HG03558 (cell line): ENCODE measurements at regions not wholly inside any gene's neighbourhood (a gene's known extent, or its start where the extent isn't known, plus 50 kb on each side); places are given as distances from the start of the nearest gene placed in this dataset.
"Not testable (repeated sequence)": the region's sequence is repeated elsewhere in the genome, so short reads cannot be mapped to it uniquely, and the experiment has no call there.

ENCODE experiments used
- ATAC-seq: cut with Tn5 transposase; IDR thresholded peaks from one replicate; pipeline ENCODE4 v1.9.1; 2021; ENCODE audit warnings: moderate number of reproducible peaks; ENCODE audit not compliant: unreplicated experiment; ENCODE audit errors: extremely low read depth

DNA sequence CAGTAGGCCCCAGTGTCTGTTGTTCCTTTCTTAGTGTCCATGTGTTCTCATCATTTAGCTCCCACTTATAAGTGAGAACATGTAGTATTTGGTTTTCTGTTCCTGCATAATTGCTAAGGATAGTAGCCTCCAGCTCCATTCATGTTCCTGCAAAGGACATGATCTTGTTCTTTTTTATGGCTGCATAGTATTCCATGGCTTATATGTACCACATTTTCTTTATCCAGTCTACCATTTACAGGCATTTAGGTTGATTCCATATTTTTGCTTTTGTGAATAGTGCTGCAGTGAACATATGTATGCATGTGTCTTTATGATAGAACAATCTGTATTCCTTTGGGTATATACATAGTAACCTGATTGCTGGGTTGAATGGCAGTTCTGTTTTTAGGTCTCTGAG is 134.4 kb upstream of the MON1B start:
- not testable (repeated sequence) for ATAC-seq

DNA sequence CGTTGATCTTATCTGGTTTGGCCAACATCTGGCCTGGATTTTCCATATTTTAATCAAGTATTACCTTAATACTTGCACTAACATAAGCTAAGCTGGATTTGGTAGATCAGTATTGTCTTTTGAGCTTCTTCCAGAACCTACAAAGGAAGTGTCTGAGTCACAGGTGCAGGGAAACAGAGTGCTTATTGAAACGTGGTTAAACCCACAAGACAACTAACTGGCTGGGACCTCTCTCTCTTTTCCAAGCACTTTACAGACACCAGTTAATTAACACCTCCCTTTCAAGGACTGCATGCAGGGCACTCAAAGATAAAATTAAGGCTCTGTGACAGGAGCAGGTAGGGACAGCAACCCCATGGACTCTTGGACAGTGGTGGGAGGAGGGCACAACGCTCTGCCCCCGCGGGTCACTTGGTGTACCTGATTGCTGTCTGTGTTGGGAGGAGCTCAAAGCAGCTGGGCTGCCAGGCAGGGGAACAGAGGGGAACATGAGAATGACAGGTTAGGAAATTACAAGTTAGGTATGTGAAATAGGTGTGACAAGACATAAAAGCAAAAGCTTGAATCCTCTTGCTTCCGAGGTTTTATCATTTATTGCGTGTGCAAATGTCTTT is 133.7 kb upstream of the MON1B start:
- ATAC-seq: no peak

DNA sequence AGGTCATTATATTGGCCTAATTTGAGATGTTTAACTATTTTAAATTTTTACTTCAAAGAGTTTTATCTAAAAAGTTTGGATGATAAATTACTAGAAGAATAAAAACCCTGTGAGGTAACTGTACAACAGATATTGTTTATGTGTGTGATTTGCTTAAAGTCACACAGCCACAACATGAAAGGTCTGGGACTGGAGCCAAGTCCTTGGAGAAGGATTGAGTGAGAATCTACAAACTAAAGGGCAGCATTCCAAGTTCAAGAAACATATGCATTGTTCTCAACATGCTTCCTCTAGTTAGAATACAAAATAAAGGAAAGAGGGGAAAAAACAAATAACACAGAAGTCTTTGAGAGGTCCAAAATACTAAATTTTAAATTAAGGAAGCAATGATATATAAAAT is 131.5 kb upstream of the MON1B start:
- ATAC-seq: no peak

DNA sequence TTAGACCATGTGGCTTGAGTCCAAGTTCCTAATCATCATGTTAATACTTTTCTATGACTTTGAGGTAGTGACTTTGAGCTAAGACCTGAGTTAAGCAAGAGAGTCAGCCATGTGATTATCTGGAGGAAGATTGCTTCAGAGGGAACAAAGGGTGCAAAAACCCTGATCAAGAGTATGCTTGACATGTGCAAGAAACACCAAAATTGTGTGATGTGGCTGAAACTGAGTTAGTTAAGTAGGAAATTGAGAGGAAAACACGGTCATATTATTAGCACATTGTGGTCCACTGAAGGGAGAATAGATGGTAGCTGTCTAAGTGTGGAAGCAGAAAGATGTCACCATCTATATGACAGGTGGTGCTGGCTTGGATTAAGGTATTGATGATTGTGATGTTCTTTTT is 130.4 kb upstream of the MON1B start:
- ATAC-seq: no peak

DNA sequence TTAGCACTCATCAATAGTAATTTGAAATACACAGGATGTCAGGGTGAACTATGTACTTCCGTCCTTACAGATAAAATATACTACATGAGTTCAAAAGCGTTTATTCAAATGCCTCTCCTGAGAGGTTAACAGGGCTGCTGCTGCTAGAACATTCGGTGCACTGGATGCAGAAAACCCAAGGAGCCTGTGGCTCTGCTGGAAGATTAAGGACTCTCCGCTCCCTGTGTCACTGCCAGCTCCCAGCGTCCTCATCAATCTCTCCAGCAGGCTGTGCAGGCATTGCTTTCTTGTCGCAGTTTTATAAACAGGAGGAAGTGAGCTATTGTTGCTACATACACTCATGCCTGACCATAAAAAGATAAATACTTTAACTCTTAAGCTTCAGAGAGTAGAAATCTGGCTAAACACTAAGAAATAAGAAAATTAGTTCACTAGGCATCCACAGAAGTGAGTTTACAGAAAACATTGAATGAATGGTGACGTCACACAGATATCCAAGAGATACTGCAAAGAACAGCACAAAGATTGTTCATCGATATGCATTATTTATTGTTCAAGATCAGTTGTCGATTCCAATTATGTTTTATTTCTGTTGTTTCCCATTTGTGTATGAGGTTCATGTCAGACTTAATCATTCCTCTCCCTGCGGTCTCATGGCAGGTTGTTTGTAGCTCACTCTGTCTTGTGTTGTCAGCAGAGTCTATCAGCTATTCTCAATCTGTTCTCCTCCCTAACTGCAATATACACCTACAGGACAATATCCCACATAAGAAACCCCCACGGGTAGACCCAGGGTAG is 127.9 kb upstream of the MON1B start:
- ATAC-seq: no peak

DNA sequence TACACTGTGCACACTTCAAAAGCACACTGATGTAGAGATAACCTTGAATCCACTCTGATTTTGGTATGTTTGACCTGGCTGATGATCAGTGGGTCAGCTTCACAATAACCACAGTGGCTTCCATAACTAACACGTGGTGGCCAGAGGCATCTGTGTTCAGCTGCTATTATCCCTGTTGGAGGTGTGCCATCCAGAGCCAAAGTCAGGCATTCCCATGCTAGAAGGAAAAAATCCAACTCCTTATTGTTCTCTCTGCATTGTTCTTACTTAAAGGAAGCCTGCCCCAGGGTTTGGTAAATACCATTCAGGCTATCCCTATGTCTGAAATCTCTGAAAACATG is 127.3 kb upstream of the MON1B start:
- ATAC-seq: no peak

DNA sequence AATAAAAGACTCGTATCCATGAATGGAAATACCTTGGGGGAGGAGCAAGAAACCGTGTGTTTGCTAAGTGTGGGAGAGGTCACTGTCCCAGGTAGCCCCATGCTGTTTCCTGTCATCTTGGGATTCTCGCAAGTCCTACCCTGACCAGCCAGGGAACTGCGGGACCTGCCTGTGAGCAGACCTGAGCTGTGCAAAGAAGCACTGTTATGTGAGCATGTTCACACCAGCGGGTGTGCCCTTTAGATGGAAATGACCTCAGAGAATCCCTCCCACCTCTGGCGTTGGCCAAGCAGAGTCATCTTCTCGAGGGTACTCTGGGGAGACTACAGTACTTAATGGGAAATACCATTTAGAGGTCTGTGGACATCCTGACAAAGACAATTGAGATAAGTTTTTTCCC is 127.0 kb upstream of the MON1B start:
- ATAC-seq: no peak

DNA sequence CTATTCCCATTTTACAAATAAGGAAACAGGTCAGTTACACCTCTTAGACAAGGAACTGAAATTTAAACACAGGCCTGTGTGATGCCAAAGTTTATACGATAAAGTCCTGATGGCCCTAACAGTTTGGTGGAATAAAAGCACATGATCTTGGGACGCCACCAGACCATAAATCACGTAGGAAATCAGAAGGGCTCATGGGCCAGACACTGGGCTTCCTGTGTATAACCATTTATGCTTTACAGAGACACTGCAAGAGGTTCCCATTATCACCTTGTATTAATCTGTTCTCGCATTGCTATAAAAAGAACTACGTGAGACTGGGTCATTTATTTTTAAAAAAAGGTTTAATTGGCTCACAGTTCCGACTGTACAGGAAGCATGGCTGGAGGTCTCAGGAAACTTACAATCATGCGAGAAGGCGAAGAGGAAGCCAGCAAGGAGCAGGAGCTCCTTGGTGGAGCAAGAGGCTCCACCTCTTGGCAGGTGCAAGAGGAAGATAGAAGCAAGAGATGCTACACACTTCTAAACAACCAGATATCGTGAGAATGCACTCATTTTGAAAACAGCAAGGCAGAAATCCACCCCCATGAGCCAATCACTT is 124.0 kb upstream of the MON1B start:
- ATAC-seq: no peak

DNA sequence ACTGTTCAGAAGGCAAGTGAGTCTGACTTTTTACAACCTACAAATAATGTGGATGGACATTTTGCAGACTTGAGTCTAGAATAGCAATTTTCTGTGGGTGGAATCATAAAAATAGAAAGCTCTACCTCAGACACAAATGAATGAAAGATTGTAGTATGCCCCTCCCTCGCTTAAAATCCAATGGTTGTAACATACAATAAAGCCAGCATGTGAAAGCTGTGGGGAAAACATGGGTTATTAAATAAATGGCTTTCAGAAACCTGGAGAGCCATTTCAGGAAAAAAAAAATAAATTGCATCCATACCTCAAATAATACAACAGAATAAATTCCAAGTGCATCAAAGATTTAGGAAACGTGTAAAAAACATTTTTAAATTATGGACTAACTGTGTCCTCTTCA is 123.1 kb upstream of the MON1B start:
- ATAC-seq: no peak

DNA sequence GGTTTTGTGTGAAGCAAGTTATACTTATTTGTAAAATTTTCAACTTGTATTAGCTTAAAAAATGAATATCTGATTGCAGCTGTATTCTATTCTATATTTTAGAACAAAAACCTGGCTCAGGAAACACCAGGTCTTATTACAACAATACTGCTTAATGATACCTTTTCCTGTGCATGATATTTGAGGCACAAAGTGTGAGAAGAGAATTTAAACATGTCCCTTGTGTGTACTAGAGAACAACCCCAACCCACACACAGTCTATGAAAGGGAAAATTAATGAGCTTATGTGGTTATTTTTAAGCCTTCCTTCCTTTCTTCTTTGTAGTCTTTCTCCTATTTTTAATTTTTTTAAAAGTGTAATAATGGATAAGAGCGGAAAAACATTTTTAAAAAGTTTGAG is 122.6 kb upstream of the MON1B start:
- ATAC-seq: no peak

DNA sequence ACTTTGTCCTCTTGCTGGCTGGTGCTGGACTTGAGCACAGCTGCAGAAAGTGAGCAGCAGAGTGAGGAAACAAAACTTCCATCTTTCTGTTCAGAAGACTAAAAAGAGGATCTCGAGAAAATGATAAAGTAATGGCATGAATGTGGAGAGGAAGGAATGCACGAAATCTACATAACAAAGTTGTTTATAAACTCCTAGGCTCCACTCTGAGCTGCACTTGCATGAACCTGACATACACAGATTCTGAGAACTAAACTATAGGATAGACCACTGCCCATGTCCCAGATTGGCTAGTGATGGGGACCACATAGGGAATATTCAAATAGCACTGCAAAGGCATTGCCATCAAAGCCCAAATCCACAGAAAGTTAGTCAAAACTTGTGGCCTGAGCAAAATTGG is 121.1 kb upstream of the MON1B start:
- no peak for ATAC-seq

DNA sequence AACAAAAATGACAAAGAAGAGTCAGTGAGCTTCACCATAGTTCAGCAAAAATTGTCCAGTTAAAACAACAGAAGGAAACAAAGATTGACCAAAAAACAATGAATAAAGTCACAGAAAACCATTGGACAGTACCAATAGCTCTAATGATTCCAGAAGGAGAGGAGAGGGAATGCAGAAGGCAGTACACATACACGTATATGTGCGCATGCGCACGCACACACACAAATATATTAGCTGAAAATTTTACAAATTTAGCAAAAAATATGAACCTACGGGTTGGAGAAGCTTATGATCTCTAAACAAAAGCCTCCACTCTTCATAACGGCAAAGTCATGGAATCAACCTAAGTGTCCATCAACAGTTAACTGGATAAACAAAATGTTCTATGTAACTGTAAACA is 120.3 kb upstream of the MON1B start:
- ATAC-seq: no peak

DNA sequence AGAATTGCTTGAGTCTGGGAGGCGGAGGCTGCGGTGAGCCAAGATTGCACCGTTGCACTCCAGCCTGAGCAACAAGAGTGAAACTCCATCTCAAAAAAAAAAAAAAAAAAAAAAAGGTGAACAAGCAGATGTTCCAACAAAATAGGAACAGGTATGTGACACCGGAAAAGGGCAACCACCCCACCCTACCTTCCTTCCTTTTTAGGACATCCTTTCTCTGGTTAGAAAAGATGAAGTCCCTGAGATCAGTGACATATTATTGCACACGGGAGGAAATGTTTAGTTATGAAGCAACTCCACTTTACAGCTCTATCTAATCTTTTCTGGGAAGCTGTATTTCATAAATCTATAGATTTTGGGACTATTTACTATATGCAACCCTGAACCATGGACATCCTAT is 114.2 kb upstream of the MON1B start:
- no peak for ATAC-seq

DNA sequence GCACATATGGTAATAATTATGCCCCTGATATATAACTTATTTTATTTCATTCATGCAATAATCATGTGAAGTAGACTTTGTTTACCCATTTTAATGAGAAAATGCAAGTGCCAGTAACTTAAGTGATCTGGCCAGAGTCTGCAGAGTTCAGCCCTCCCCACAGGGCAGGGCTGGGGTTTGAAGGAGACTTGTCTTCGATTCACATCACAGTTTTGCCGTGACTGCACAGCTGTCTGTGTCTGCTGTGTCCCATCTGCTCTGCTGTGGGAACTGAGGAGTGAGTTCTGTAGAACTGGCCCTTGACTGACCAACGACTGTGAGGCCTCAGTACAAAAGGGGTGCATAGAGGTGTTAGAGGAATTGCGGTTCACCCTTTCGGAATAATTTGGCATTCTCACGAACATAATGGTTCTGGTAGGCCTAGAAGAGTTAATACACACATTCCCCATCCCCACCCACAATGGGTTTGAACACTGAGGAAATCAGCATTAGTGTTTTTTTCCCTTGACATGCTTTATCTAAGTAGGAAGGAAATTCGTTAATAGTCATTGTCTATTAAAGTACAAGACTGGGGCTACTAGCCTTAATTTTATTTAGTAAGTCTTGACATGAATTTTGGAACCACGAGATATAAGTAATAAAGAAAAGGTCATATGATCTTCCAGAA is 113.6 kb upstream of the MON1B start:
- ATAC-seq: no peak

DNA sequence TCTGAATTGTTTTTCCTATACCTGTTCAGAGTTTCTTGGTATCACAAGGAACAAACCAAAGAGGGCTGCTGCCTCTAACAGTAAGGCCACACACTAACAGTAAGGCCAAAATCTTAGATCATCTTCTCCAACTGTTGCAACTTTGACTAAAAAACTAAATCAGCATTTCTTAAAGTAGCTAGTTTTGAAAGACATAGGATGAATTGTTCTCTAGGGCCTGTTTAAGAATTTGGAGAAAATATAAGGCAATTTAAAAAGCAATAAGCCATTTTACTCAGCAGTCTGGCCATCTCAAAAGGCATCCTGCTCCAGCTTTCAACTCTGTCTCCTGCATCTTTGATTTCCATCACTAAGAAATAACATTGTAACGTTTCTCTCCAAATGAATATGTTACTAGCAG is 105.0 kb upstream of the MON1B start:
- ATAC-seq: no peak

DNA sequence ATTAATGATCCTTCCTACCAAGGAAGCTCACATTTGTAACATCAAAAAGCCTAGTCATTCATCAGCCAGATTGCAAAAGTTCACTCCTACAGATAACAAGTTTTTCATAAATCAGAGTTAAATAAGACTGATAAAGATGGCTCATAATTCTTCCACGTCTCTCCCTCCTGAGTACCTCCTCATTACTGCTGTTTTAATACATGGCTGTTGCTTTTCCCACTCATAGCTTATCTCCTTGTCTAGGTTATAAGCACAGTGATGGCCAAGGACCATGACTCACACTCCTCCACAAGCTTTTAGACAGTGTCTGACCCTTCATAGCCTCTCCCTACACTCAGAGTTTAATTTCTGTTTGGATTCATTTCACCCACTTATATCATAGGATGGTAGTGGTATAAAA is 100.9 kb upstream of the MON1B start:
- no peak for ATAC-seq

DNA sequence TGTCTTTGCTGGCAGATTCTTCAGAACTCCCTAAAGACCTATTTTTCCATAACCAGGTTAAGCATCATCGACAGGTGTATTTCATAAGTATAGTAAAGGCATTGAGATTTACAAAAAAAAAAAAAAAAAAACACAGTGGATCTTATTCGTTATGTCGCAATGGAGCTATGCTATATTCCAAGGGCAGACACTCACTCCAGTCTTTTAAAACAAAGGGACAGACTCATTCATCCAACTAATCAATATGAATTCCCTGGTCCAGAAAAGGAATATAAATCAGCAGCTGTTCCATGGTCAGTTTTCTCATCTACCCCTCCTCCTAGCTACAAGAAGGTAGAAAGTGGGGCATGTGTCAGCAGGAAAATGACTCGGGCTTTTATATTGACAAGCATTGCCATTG is 97.7 kb upstream of the MON1B start:
- no peak for ATAC-seq

DNA sequence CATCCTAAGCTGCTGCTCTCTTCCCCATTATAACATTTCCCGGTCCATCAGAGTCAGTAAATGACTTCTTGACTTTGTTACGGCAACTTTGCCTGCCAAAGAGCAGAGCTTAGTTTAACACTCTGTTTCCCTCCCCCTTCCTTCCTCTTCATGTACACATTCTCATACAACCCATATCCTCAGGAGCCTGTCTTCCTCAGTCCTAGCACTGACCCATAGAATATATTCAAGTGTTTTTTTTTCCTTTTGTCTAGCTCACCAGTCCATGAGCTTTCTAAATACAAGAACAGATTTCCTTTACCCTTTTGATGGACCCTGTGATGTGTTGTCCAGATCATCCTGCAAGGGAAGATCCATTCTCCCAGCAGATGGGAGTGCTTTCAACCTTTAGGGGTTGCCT is 97.0 kb upstream of the MON1B start:
- no peak for ATAC-seq

DNA sequence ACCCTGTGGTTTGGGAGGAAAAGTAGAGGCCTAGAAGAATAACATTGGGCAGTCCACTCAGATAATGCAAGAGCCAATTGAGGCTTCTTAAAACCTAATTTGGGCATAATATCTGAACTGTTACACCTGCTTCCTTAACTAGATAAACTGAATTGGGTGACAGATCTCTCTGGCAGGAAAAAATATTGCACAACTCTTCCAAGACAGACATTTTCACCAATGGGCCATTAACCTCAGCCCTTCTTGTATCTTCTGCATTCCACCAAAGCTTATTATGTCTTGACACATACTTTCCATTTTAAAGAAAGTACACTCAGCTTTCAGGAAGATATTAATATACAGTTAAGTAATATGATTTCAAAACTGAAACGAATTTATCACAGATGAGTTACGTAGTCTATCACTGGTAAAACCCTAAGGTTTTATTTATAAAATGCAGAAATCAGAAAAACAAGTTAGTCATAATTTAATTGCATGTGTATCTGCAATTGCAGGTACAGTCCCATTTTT is 79.9 kb upstream of the MON1B start:
- ATAC-seq: no peak

DNA sequence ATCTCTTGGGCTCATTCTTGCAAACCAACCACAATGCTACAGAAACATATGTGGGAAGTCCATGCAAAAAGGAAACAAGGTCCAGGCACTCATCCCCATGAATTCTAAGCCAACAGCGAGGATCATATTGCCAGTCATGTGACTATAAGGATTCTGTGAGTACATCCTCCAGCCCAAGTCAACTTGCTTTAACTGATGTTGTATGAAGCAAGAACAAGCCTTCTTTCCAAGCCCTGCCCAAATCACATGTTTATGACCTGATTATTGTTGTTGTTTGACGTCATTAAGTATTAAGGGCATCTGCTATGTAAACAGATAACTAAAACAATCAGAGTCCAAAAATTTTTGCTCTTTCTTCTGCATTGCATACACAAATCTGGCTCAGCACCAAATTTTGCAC is 78.2 kb upstream of the MON1B start:
- no peak for ATAC-seq

DNA sequence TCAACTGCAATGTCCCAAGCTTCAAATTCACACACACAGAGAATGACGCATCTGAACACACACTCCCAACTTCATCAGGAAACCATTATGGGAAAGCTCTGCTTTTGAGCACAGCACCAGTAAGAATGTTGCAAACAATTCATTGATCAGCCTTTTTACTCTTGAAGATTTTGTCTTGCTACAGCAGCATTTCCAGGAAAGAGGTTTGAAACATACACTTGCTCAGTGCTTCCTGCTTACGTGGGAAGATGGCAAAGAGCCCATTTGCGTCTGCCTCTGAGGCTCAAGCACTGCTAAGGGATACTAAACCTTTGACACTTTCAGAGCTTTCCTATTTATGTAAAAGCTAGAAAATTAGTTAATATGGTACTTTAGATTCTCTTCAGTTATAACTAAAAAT is 77.2 kb upstream of the MON1B start:
- no peak for ATAC-seq
